Astrocyte of the hippocampus (primary cell): ENCODE measurements at regions not wholly inside any gene's neighbourhood (a gene's known extent, or its start where the extent isn't known, plus 50 kb on each side); places are given as distances from the start of the nearest gene placed in this dataset.
A peak's percentile ranks its signal among the peaks of the same experiment; 100 is the strongest.
"Not testable (repeated sequence)": the region's sequence is repeated elsewhere in the genome, so short reads cannot be mapped to it uniquely, and the experiment has no call there.

Source experiments
- DNase-seq: peaks from one replicate; pipeline ENCODE4 v3.0.0; 2011; ENCODE audit warnings: low read depth, low spot score

DNA sequence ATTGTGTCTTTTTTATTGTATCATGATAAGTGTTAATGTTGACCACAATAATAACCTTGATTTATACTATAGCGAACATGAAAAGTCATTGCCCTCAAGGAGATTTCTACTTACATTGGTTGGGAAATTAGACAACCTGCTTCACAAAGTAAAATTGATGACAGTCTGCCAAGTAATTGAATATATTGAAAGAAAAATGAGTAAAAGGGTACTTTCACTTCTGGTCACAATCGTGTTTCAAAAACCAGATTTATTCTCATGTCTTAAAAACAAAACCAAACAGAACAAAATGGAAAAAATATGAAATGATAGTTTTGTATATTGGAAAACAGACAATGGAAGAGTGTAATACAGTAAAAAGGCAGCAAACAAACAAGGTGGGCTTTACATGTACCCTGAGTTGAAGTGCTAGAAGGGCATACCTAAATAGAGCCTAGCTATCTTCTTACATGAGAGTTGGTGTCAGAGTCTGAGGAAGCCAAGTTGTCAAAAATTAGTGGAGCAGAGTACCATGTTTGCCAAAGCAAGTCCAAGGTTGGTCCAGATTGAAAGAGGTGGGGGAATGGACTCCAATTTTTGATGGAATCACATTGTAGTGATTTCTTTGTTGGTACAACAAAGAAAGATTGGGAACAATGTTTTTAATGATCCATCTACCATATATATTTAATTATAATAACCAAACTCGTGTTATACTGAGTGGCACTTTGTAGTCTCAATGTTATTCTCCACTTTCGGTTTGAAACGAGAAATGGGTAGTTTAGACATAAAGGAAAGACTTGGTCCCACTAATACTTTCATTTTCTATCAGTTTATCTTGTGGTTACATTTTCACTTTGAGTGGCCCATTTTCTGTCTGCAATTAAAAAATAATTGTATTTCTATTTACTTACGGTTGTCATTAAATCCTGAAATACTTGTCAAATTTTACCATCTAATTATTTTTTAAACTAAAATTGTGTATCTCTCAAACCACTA lies 775.6 kb downstream of the STIM2 start:
- DNase-seq: no peak

DNA sequence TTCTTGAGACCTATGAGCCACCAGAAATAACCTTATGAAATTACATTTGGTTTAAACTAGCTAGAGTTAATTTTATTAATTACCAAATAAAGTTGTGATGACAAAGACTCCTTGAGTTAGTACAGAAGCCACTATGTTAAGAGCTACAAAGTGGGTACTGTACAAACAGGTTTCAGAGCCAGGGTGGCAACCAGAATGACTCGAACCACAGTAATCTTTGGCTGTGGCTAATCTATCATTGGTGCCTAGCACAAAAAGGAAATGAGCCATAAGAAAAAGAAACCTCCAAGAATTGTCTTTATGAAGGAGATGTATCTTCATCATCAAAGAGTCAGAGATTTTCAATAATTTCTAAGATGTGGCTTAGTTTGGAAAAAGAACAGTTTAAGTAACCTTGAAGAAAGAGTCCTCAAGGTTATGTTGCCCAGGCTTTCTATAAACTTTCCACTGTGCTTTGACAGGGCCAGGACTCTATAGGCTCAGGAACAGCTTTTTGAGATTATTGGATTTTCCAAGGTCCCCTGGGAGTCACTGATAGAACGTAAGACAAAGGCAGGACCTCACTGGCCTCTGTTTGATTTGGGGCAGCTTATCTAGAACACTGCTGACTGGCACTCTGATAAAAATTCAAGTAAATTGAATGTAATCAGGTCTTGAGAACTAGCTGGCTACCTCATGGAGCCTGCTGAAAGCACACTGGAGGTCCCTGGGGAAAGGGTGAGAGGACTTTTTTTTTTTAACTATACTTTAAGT lies 777.7 kb downstream of the STIM2 start:
- peak; percentile 25 for DNase-seq

DNA sequence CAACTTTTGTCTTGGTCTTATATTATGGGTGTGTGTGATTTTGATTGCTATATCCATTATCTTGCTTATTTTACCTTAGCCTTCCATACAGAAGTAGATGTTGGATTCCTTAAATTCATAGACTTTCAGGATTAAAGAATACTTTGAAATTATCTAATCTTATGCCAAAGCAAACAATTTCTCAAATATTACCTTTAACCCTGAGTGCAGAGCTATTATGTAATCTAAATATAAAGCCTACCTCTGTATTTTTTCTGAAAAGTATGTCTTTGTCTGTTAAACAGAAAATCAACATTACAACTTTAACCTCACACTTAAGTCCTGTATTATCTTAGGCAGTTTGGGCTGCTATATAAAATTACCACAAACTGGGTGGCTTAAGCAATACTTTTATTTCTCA lies 782.5 kb downstream of the STIM2 start:
- no peak for DNase-seq

DNA sequence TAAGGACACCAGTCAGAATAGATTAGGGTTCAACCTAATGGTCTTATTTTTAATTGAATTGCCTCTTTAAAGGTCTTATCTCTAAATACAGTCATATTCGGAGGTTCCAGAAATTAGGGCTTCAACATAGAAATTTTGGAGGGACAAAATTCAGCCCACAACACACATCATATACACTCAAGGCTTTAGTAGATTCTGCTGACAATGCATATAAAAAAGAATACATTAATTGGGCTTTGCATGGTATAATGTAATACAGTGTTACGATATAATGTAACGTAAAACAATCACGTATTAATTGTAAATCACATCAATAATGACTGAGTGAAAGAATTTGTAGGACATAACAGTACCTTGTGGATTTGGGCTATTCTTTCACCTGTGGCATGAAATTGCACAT lies 787.8 kb downstream of the STIM2 start:
- DNase-seq: no peak

DNA sequence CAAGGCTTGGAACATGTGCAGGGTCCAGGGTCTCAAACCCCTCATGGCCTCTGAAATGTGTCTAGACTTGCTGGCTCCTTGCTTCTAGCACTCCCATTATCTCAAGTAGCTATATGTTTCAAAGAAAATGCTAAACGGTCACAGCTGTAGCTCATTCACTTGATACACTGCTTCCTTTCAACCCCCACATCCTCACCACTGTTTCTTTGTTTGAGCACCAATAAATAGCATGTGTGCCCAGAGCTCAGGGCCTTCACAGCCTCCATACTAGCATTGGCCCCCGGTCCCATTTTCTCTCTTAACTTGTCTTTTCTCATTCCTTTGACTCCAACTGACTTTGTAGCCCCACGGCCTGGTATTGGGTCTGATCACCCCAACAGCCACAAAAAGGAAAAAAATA lies 801.8 kb downstream of the STIM2 start:
- no peak for DNase-seq

DNA sequence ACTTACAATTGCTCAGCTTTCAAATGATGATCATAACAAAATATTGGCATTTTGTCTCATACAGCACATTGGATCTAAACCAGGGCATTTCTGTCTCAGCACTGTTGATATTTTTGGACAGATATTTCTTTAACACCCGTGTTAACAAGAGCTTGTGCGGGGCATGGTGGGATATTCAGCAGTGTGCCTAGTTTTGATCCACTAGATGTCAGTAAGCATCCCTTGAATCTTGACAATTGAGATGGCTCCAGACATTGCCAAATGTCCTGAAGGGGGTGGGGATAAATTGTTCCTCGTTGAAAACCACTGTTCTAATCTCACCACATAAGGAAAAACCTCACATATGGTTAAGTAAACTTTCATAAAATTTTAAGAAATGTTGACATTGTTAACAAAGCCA lies 806.3 kb downstream of the STIM2 start:
- DNase-seq: no peak

DNA sequence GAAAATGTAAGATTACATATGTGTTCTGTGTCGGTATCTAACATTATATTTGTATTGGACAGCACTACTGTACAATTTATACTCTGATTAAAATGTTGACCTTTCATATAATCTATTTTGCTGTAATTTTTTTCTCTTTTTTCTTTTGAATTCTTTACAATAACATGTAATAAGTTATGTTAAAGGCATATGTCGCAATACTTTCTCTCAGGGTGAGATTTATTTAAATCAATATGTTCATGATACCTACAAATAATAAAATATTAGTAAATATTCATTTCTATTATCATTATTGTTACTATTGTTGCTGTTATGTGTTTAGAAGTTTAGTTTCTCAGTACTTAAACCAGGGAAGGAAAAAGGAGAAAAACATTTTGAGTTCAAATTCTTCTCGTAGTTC lies 807.4 kb downstream of the STIM2 start:
- DNase-seq: no peak

DNA sequence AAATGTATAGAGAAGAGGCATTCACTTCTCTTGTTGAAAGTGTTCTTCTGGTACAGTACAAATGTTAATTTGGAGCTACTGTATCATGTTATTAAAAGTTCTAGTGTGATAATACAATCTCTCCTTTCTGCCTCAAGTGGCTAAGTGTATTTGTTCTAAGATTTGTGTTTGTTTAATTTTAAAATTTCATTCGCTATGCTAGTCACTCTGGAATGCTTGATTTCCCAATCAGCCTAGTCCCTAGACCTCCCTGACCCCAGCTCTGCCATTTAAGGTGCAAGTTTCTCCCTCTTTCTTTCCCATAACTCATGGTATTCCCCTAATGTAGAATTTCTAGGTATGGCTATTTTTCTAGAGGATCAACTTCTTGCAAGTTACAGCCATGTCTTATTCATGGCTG lies 817.4 kb downstream of the STIM2 start:
- DNase-seq: no peak

DNA sequence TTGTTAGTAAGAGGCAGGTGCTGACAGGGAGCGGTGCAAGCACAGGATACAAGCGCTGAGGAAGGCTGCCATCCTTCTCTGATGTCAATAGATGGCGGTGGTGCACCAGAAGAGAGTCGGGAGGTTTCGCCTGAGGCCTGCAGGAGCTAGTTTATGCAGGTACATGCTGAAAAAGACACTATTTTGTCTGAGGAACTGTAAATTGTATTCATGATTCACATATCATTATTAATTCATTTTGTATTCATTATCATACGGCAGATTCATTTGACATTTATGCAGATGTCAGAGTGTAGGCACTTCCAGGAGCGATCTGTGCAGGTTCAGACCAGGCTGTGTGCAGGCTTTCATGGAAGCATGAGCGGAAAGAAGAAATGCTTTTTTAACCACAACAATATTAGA lies 824.0 kb downstream of the STIM2 start:
- peak; percentile 72 for DNase-seq

DNA sequence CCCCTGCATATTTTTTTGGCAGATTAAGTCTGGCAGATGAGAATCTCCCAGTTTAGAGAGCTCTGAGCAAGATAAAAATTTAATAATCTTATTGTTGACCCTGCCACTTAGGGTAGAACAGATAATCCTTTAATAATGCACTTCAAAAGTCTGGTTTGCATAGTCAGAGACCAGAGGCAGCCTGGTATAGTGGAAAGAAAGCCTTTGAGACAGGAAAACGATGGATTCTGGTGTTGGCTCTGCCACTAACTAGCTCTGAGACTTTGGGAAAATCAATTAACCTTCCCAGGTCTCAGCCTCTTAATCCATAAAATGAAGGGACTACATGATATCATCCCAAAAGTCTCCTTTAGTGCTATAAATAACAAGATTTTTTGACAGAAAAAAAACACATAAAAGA lies 824.5 kb downstream of the STIM2 start:
- DNase-seq: no peak

DNA sequence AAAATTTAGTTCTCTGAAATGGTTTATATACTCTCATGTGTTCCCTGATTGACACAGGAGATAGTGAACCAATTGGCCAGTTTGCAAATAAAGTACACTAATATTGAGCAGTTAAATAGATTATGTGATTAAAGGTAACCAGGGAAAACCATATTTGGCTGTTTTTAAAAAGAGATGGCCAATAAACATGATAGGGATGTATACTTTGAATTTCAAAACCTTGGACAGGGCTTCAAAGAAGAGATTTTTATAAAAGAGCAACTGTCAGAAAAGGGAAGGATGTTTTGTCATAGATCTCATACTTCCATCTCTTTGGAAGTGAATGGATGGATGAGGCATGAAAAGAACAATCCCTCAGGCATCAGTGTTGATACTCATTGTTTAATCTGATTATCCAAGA lies 825.3 kb downstream of the STIM2 start:
- no peak for DNase-seq

DNA sequence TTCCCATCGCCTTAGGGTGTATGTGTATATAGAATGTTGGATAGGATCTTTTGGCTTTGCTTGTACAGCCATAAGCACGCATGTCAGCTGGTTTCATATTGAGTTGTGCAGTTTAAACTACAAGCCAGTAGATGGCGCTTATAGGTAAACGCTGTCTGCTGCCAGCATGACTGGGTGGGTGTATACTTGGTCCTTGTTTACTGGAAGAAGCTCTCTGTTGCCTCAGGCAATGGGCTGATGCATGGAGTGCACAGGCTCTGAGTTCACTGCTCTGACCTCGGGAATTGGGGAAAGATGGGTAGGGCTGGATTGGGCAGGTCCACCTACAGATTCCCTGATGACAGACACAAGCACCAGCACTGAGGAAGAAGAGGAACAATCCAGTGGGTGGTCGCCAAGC lies 831.5 kb downstream of the STIM2 start:
- peak; percentile 29 for DNase-seq

DNA sequence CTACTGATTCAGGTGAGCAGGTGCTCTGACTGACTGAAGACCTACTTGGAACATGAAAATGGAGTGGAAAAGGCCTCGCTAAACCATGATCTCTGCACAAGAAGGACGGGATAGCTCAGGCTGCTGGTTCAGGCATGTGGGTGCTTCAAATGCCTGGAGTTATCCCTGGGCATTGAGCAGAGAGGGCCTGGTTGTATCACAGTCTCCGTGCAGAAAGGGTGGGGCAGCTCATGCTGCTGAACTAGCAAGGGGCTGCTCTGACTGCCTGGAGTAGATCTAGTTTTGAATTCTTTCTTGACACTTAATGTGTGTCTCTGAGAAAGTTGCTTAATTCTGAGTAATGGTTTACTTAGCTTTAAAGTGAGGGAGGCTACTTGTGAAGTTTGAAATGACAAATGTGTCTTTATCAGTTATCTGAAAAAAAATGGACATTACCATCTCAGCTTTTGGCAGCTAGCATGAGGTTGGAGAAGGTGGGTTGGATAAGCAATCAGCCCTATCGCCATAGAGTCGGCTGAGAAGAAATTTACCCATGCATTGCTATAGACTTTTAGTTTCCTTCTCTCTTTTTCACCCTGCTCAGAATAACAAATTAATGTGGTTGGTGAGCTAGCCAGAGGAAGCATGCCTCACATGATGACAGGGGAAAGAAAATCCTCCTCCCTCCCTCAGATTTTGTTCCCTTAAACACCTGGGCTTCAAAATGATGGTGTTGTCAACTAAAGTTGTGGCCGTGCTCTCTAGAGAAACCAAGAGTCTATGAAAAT lies 832.4 kb downstream of the STIM2 start:
- DNase-seq: no peak

DNA sequence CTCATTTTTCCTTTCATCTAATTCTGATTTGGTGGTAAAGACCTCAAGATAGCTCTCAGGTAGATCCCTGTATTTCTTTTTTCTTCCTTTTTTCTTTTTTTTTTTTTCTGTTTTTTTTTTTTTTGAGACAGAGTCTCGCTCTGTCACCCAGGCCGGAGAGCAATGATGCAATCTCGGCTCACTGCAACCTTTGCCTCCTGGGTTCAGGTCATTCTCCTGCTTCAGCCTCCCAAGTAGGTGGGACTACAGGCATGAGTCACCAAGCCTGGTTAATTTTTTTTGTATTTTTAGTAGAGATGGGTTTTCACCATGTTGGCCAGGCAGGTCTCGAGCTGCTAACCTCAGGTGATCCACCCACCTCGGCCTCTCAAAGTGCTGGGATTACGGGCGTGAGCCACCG lies 835.6 kb downstream of the STIM2 start:
- DNase-seq: not testable (repeated sequence)

DNA sequence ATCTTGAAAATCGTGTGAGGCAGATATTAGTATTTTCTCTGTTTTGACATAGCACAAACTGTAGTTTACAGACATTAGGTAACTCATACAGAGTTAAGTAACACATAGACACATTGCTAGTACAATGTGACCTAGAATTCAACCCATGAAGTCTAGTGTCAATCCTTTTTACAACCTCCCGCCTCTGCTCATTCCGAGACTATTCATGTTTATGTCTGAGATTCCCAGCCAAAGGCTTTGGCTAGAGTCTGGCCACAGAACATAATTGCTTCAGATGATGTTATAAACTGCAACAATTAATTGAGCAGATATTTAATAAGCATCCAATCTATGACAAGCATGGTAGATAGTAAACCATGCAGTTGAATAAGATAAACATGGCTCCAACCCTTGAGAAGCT lies 841.0 kb downstream of the STIM2 start:
- peak; percentile 15 for DNase-seq

DNA sequence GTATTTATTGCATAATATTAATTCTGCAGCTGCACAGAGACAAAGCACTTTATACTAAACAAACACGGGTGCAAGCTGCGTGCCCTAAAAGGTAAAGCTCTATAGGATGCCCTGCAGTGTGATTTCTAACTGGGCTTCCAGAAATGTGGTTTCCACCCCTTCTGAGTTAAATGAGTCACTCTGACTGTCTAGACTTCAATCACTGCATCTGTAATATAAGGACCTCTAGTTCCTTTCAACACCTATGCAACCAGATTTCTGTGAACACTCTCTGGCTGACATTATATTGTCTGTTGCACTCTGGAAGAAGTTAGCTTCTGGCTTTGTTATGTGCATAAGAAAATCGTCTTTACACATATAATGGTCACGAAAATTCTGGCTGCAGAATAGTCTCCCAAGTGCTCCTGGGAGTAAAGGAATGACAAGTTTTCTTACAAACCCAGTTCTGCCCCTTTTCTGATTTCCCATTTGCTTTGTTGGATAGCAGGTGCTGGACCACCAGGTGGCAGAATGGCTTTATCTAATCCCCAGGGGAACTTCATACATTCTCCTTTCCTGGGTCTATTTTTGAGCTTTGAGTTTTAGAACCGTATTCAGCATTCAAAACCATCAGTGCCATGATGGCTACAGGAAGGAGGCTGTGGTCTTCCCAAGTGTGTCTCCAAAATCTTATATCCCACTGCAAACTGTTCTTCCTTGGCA lies 842.2 kb downstream of the STIM2 start:
- DNase-seq: peak; percentile 28

DNA sequence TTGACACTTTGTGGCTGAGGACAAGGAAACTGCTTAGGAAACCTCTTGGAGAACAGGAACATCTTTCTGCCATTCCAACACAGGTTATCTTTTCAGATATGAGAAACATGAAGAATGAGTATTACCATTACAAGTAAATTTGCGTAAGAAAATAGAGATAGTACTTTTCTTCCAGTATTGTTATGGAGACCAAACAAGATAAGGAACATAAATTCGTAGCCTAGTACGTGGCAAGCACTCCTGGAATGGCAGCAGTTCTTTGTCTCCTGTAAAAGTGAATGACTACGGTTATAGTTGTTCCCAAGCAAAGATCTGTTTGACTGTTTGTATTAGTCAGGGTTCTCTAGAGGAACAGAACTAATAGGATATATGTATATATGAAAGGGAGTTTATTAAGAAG lies 843.1 kb downstream of the STIM2 start:
- no peak for DNase-seq

DNA sequence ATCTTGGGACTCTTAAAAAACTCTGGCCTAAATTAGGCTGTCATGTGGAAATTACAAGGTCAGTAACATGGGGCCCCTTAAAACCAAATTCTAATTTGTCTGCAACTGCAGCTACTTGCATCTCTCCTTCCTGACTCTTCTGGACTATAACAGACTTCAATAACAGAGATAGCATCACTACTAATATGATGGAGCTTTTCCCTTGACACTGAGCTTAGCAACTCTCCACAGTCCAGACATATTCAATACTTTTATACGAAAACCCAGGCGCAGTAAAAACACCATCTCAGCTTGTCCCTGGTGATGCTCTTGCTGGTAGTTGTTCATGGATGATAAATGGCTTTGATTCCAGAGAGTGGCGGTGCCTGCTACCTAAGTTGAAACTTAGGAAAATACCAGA lies 850.4 kb downstream of the STIM2 start:
- DNase-seq: no peak

DNA sequence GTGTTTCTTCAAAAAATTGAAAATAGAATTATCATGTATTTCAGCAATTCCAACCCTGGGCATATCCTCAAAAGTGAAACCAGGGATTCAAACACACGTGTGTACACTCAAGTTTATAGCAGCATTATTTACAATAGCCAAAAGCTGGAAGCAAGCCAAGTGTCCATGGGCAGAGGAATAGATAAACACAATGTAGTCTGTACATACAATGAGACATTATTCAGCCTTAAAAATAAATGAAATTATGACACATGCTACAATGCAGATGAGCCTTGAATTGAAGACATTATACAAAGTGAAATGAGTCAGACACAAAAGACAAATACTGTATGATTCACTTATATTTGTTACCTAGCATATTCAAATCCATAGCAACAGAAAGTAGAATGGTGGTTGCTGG lies 853.4 kb downstream of the STIM2 start:
- DNase-seq: no peak

DNA sequence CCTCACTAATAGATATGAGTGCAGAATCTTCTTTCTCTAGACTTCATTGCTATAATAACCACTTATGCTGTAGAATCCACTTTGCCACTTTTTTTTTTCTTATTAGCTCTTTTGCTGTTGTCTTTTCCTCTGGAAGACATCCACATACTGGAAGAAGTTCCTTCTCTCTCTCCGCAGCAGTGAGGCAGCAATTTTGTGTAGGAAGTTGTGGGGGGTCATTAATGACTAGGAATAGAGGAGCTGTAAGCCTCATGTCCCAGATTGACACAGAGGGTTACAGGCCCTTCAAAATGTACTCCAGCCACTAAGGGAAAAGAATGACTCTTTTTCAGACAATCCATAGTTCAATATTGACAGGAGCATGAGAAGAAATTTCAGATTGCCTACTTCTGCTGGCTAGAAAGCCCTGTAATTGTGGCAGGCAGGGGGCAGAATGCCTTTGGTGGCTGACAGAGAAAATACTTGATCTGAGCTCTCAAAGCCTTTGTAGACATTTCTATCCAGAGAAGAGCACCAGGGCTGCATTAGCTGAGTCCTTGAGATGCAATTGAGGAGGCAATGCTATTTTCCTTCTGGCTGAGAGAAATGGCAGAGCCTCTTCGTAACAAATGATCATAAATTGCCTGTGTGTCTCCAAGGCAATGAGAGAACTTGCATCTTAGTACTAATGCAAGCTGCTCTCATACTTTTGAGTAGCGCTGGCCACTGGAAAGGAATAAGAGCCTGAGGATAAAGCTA lies 856.2 kb downstream of the STIM2 start:
- DNase-seq: no peak

DNA sequence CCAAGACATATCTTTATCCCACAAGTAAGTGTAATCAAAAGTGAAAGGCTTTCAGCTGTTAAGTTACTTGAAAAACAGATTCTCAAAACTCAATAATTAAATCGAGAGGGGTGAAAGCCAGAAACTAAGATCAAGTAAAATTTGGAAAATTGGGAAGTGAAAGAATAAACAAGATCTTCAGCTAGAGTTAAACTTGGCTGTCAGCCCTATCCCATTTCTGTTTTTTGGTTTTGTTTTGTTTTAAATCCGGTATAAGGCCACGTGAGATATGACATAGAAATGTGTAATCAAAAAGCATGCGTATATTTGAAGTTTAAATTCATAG lies 856.8 kb downstream of the STIM2 start:
- DNase-seq: no peak
